NCI-H82 (cell line): ENCODE measurements at regions not wholly inside any gene's neighbourhood (a gene's known extent, or its start where the extent isn't known, plus 50 kb on each side); places are given as distances from the start of the nearest gene placed in this dataset.

Experiments
- DNase-seq: peaks from one replicate; lab custom pipeline; 2025; lab: John Stamatoyannopoulos, UW

GRCh38 chr2:6782517-6783237 lies 83.0 kb downstream of the CMPK2 start:
- no peak for DNase-seq

DNA sequence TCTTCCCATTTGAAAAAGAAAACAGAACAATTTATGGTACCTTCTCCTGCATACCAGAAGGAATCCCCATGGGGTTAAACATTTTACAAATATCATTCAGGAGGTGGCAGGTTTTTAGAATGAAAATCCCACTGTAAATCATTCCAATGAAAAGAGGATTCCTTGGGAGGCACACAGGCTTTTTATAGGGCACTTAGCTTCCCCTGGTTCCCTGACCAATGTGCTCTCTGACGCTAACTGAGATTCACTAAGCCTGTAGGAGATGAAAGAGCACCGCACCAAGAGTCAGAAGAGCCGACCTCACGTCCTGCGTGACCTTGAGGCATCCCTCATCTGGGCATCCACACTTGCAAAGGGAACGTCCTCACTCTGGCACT lies 82.5 kb downstream of the CMPK2 start:
- DNase-seq: no peak

- DNase-seq: peak; percentile 11
Observed at GRCh38 chr2:6784291-6784690, 81.4 kb downstream of the CMPK2 start.

DNA sequence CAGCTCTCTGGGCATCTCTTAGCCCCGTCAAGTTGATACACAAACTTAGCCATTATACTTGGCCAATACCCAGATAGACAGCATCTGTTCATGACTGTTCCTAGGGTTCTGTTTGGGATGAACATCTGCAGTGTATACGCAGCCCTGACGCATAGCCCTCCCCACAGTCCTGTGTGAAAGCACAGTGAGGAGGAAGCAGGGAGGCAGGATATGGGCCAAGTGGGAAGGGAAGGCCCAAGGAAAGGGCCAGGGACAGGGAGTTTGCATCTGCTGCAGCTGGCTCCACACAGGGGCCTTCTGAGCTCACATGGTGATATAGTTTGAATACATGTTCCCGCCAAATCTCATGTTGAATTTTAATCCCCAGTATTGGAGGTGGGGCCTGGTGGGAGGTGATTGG lies 80.2 kb downstream of the CMPK2 start:
- no peak for DNase-seq

- no peak for DNase-seq
Observed at GRCh38 chr2:6787376-6787775, 78.3 kb downstream of the CMPK2 start.

GRCh38 chr2:6788614-6789013 lies 77.1 kb downstream of the CMPK2 start:
- DNase-seq: no peak

DNA sequence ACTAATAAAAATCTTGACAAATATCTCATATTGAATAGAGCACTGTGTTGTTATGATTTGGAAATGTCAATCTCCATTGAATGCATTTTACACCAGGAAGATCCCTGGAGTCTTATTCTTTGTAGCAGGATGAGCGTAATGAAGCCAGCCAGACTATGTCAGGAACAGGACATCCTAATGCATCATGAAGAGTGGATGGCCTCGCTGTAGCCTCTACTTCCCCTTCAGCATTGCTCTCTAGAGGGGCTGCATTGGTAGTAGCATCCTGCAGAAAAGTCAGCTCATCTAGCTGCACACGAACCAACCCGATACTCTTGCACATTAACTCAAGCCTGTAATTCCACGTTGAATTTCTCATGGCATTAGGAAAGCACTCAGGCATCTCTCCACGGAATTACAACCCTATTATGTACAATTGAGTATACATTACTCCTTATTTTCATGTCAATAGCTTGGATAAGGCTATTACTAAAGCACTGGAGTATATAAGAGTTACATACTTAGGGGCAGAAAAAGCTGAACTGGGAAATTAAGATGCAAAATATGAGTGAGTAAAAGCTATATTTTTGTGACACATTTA lies 76.1 kb downstream of the CMPK2 start:
- DNase-seq: no peak

- DNase-seq: peak; percentile 25
Observed at GRCh38 chr2:6791682-6792081, 74.0 kb downstream of the CMPK2 start.

DNA sequence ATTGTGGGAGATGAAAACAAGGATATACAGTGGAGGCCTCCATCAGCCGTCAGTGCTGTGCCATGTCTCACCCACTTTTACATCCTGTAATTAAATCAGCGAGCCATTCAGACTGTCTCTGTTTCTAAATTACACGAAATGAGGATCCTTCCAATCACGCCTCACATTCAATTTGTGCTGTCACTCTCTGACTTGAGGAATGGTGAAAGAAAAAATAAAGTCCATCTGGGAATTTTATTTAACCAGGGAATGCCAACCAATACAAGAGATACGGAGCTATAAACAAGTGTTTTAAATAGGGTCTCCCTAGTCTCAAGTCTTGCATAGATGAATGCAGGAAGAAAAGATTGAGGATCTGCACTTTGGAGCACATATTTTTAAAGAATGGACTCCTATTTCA lies 72.8 kb downstream of the CMPK2 start:
- DNase-seq: no peak

- DNase-seq: no peak
Observed at GRCh38 chr2:6793371-6793770, 72.3 kb downstream of the CMPK2 start.

DNA sequence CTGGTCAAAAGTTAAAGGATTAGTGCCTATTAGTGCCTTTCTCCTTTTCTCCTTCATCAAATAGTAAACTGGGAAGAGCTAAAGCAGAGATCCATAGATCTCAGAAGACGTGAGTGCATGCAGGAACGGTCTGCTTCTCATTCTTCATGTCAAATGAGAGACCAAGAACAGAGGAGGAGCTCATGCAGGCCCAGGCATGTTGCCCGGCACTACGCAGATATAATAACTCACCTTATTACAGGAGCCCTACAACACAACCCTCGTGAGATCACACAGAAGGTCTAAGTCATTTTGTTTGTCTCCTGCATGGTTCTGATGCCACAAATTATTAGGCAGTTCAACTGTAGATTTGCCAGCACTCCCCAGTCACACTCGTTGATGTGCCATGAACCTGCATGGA lies 71.8 kb downstream of the CMPK2 start:
- no peak for DNase-seq

DNA sequence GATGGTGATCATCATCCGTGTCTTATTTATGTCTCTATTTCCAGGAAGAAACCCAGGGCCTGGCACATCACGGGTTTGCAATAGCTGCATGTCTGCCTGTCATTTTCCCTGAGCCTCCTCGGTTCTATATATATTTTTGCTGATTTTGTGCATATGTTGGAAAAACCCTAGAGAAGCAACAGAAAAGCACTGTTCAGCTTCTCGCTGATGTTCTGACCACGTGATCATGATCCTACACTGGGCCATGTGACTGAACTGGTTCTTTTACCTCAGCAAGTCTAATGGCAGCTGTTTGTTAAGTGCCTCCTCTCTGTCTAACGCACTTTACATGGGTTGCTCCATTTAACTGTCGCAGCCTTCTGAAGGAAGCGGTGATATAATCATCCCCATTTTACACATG lies 71.3 kb downstream of the CMPK2 start:
- no peak for DNase-seq
